HL-60 (cell line): ENCODE measurements at regions not wholly inside any gene's neighbourhood (a gene's known extent, or its start where the extent isn't known, plus 50 kb on each side); places are given as distances from the start of the nearest gene placed in this dataset.

Experiments
- DNase-seq, 2 experiments: peaks; one replicate each; pipeline ENCODE4 v3.0.0-alpha.2; 2010 to 2020; ENCODE audit warnings: low read depth in 1 of 2, low spot score in 1 of 2
- H3K27ac ChIP-seq: fragments of 250-450 bp; sonication (Bioruptor Pico); replicated peaks from 2 replicates; pipeline ENCODE4 v1.5.1; 2020; ENCODE audit warnings: mild to moderate bottlenecking, moderate library complexity
- H3K27me3 ChIP-seq: fragments of 250-450 bp; sonication (Bioruptor Pico); 2 replicates; pipeline ENCODE4 v1.5.1; 2021; ENCODE audit warnings: mild to moderate bottlenecking, moderate library complexity; ENCODE audit not compliant: insufficient read depth, poor library complexity, severe bottlenecking
- H3K4me3 ChIP-seq: replicated peaks from 2 replicates; pipeline ENCODE4 v1.5.1; 2011; ENCODE audit warnings: mild to moderate bottlenecking, control low read depth, low read length; ENCODE audit not compliant: insufficient read depth
- CTCF ChIP-seq: IDR thresholded peaks from one replicate; pipeline ENCODE4 v1.5.1; 2011; ENCODE audit warnings: low read length, control low read depth, inconsistent platforms; ENCODE audit not compliant: insufficient read depth
- GABPA ChIP-seq: IDR thresholded peaks from 2 replicates; pipeline ENCODE4 v1.6.1; 2012; ENCODE audit warnings: low read depth
- POLR2AphosphoS5 ChIP-seq: IDR thresholded peaks from 2 replicates; pipeline ENCODE4 v1.6.1; 2012; ENCODE audit warnings: low read depth
- REST ChIP-seq: IDR thresholded peaks from 2 replicates; pipeline ENCODE4 v1.6.1; 2012; ENCODE audit warnings: low read depth; ENCODE audit not compliant: insufficient replicate concordance
- SPI1 ChIP-seq: IDR thresholded peaks from 2 replicates; pipeline ENCODE4 v1.6.1; 2012; ENCODE audit warnings: low read depth, mild to moderate bottlenecking, borderline replicate concordance

GRCh38 chrX:3219231-3219630 is 127.2 kb downstream of the MXRA5 start:
- Histone ChIP-seq H3K4me3 (no peak overlapping the region), H3K27ac (no peak overlapping the region), H3K27me3 (no peaks in the 10 kb centered on the region)
- no peak for DNase-seq
- no peak for TF ChIP-seq CTCF
- TF ChIP-seq GABPA = no peak
- TF ChIP-seq SPI1 = no peak
- no peak for TF ChIP-seq POLR2AphosphoS5
- TF ChIP-seq REST = no peak

- Histone ChIP-seq H3K27ac (no peak overlapping the region), H3K4me3 (no peak overlapping the region), H3K27me3 (no peaks in the 10 kb centered on the region)
- no peak for TF ChIP-seq POLR2AphosphoS5
- TF ChIP-seq GABPA = no peak
- no peak for TF ChIP-seq CTCF
- no peak for TF ChIP-seq SPI1
- no peak for TF ChIP-seq REST
- no peak for DNase-seq
Measured at GRCh38 chrX:3218442-3218841, 128.0 kb downstream of the MXRA5 start.

GRCh38 chrX:3216581-3217180 is 129.8 kb downstream of the MXRA5 start:
- TF ChIP-seq REST = no peak
- no peak for TF ChIP-seq GABPA
- no peak for TF ChIP-seq POLR2AphosphoS5
- no peak for DNase-seq
- no peaks in the 10 kb centered on the region for H3K27me3 ChIP-seq
- no peak overlapping the region for H3K4me3 ChIP-seq
- H3K27ac ChIP-seq = no peak overlapping the region
